ENCODE measurements at regions not wholly inside any gene's neighbourhood (a gene's known extent, or its start where the extent isn't known, plus 50 kb on each side); places are given as distances from the start of the nearest gene placed in this dataset.

DNA sequence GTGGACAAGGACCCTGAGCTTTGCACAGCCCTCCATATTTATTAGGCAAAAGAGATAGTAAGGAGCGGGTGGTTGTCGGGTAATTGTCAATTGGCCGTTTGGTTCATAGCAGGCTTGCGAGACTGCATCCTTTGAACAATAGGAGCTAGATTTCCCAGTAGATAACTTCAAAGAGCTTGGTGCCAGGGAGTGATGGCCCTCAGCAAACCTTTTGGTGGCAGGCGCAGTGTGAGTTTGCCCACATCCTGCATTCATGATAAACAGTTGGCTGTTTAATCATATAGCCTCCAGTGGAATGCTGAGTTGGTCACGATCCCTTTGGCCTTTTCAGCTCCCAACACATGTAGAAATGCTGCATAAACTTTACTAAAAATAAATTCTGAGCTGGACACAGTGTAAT lies 156.9 kb downstream of the AKR1D1 start:
- TF ChIP-seq ZNF512 (CRISPR knock-in tag; IDR thresholded peaks at IDR 0.05; ENCODE audit: borderline replicate concordance) (no peak), E2F5 (CRISPR knock-in tag; IDR thresholded peaks at IDR 0.05) (no peak), FOXJ3 (CRISPR knock-in tag; IDR thresholded peaks at IDR 0.05; ENCODE audit: borderline replicate concordance) (no peak), ZNF423 (CRISPR knock-in tag; IDR thresholded peaks at IDR 0.05) (no peak), IRF2 (CRISPR knock-in tag; IDR thresholded peaks at IDR 0.05; ENCODE audit: borderline replicate concordance, low read depth) (no peak)
- TF ChIP-seq, protein P1, sequence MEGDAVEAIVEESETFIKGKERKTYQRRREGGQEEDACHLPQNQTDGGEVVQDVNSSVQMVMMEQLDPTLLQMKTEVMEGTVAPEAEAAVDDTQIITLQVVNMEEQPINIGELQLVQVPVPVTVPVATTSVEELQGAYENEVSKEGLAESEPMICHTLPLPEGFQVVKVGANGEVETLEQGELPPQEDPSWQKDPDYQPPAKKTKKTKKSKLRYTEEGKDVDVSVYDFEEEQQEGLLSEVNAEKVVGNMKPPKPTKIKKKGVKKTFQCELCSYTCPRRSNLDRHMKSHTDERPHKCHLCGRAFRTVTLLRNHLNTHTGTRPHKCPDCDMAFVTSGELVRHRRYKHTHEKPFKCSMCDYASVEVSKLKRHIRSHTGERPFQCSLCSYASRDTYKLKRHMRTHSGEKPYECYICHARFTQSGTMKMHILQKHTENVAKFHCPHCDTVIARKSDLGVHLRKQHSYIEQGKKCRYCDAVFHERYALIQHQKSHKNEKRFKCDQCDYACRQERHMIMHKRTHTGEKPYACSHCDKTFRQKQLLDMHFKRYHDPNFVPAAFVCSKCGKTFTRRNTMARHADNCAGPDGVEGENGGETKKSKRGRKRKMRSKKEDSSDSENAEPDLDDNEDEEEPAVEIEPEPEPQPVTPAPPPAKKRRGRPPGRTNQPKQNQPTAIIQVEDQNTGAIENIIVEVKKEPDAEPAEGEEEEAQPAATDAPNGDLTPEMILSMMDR (IDR thresholded peaks at IDR 0.05) = no peak
- TF ChIP-seq, protein P2, sequence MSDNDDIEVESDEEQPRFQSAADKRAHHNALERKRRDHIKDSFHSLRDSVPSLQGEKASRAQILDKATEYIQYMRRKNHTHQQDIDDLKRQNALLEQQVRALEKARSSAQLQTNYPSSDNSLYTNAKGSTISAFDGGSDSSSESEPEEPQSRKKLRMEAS (CRISPR knock-in tag; IDR thresholded peaks at IDR 0.05) = no peak
